Memory B cell (primary cell): ENCODE measurements at regions not wholly inside any gene's neighbourhood (a gene's known extent, or its start where the extent isn't known, plus 50 kb on each side); places are given as distances from the start of the nearest gene placed in this dataset.
A peak's percentile ranks its signal among the peaks of the same experiment; 100 is the strongest.
"Not testable (repeated sequence)": the region's sequence is repeated elsewhere in the genome, so short reads cannot be mapped to it uniquely, and the experiment has no call there.

Experiments
- ATAC-seq: fragments of 150-1000 bp; cut with Tn5 transposase; 2 replicates; pipeline ENCODE4 v1.10.0; 2021; ENCODE audit warnings: low read depth, mild to moderate bottlenecking, moderate library complexity
- DNase-seq, 2 donors: peaks; one replicate each; pipeline ENCODE4 v3.0.0; 2022; ENCODE audit warnings: low spot score in 2 of 2
- H3K27ac Mint-ChIP-seq: one replicate; pipeline ENCODE4 v1.8.0; 2022; ENCODE audit warnings: mild to moderate bottlenecking, moderate library complexity, mixed read lengths
- H3K27me3 Mint-ChIP-seq: one replicate; pipeline ENCODE4 v1.8.0; 2022; ENCODE audit warnings: mixed read lengths
- H3K36me3 Mint-ChIP-seq: one replicate; pipeline ENCODE4 v1.8.0; 2022; ENCODE audit warnings: mild to moderate bottlenecking, mixed read lengths
- H3K4me1 Mint-ChIP-seq: one replicate; pipeline ENCODE4 v1.8.0; 2022; ENCODE audit warnings: mixed read lengths
- H3K4me3 Mint-ChIP-seq: one replicate; pipeline ENCODE4 v1.8.0; 2022; ENCODE audit warnings: mild to moderate bottlenecking, moderate library complexity, mixed read lengths
- H3K9me3 Mint-ChIP-seq: one replicate; pipeline ENCODE4 v1.8.0; 2022; ENCODE audit warnings: mixed read lengths

DNA sequence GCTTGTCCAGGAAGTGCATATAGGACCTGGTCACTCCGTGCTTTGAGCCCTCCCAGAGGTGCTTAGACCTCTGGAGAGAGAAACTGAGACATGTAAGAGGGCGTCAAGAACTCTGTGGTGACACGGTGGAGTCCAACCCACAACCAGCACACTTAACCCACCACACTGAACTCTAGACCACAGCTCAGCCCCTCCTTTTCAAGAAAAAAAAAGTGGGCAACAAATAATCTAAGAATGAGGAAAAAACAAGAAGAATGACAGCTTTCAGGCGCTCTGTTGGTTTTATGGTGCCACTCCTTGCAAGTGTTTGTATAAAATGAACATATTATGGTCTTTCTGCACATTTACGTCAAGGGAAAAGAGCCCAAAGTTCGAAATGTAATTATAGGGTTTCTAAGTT lies 50.2 kb upstream of the SNAPC3 start:
- Mint-ChIP-seq H3K9me3 (peaks cover 1% of the 10 kb centered on the region), H3K4me3 (no peak overlapping the region), H3K27me3 (peaks cover 9% of the 10 kb centered on the region), H3K36me3 (peaks cover 2% of the 10 kb centered on the region), H3K4me1 (peaks cover 6% of the 10 kb centered on the region), H3K27ac (no peak overlapping the region)
- DNase-seq, result no peak
- no peak for ATAC-seq

- peaks cover 9% of the 10 kb centered on the region for H3K27me3 Mint-ChIP-seq
- H3K4me1 Mint-ChIP-seq, result peaks cover 6% of the 10 kb centered on the region
- H3K36me3 Mint-ChIP-seq, result peaks cover 2% of the 10 kb centered on the region
- H3K4me3 Mint-ChIP-seq, result no peak overlapping the region
- H3K9me3 Mint-ChIP-seq, result peaks cover 1% of the 10 kb centered on the region
- ATAC-seq (no peak), DNase-seq (no peak)
- no peak overlapping the region for H3K27ac Mint-ChIP-seq
Measured at GRCh38 chr9:15371448-15371845, 51.2 kb upstream of the SNAPC3 start.

DNA sequence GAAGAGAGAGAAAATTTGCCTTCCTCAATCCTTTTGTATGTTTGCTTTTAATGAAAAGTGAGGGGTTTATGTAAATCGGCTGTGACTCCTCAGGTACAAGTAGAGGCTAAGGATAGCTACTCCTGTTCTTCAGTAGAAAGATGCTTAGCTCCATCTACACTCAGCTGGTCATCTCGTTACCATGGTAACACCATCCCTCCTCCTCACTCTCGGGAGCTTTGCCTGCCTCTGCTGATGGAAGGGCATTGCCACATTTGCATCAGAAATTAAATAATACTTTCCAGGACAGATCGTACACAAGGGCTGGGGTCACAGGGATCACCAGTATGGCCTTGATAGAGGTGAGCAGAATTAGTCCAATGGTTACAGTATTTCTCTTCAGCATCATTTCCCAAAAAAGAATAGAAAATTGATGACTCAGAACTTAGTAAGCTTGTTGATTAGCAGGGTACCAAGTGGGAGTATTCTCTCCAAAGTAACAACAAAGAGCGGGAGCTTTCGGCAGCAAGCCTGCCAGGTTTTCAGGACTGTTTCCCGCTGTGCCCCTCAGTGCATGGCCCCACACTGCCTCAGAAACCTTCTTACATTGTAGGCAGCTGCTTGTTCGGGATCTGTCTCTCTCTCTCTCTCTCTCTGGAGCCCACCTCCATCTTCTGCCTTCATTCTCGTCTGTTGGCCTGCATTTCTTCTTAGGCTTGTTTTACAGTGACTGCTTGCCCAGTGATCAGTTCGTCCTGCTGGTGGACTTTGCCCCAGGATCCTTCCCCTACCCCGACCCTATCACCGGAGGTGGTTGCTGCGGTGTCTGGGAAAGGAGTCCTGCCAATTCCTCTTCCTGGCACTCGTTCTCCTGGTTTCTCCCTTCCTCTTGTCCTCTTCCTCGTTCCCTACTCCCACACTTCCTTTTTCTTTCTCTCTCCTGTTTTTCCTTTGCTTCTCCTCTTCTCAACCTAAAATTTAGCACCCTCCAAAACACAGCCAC lies 51.9 kb upstream of the SNAPC3 start:
- H3K4me3 Mint-ChIP-seq, result no peak overlapping the region

DNA sequence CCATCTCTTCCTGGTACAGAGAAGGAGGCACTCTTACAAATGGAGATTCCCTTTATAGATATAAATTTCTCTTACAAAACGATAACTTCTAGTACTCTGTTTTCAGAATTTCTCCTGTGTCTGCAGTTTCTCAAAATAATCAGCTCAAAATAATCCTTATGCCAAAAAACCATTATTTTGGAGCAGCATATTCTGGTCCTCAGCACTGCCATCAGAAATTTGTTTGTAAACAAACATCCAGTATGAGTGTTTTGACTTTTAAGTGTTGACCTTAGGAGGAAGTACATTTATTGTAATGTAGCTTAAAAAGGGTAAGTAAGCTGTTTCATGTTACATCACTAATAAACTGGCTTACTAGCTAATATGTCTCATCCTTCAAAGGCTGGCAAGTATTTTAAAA lies 52.8 kb upstream of the SNAPC3 start:
- H3K36me3 Mint-ChIP-seq, result peaks cover 2% of the 10 kb centered on the region
- H3K9me3 Mint-ChIP-seq, result no peaks in the 10 kb centered on the region
- peaks cover 7% of the 10 kb centered on the region for H3K27me3 Mint-ChIP-seq
- H3K4me3 Mint-ChIP-seq, result no peak overlapping the region
- ATAC-seq, result no peak
- no peak overlapping the region for H3K27ac Mint-ChIP-seq
- DNase-seq, result no peak
- peaks cover 6% of the 10 kb centered on the region for H3K4me1 Mint-ChIP-seq

More for the DNA sequence above, 51.9 kb upstream of the SNAPC3 start:
- Mint-ChIP-seq H3K9me3 (peaks cover 1% of the 10 kb centered on the region), H3K4me1 (peaks cover 6% of the 10 kb centered on the region), H3K27ac (no peak overlapping the region), H3K27me3 (peaks cover 9% of the 10 kb centered on the region), H3K36me3 (peaks cover 2% of the 10 kb centered on the region)
- ATAC-seq (no peak), DNase-seq (no peak)

- no peak for DNase-seq
- H3K36me3 Mint-ChIP-seq, result peaks cover 2% of the 10 kb centered on the region
- no peak overlapping the region for H3K27ac Mint-ChIP-seq
- H3K4me3 Mint-ChIP-seq, result no peak overlapping the region
- peaks cover 3% of the 10 kb centered on the region for H3K4me1 Mint-ChIP-seq
- H3K27me3 Mint-ChIP-seq, result peaks cover 7% of the 10 kb centered on the region
- no peaks in the 10 kb centered on the region for H3K9me3 Mint-ChIP-seq
- ATAC-seq, result no peak
Measured at GRCh38 chr9:15369238-15369637, 53.4 kb upstream of the SNAPC3 start.

GRCh38 chr9:15364975-15365553 lies 57.6 kb upstream of the SNAPC3 start:
- H3K9me3 Mint-ChIP-seq, ATAC-seq, H3K27ac Mint-ChIP-seq, H3K4me1 Mint-ChIP-seq, H3K36me3 Mint-ChIP-seq, H3K4me3 Mint-ChIP-seq, H3K27me3 Mint-ChIP-seq, DNase-seq: not testable (repeated sequence)

DNA sequence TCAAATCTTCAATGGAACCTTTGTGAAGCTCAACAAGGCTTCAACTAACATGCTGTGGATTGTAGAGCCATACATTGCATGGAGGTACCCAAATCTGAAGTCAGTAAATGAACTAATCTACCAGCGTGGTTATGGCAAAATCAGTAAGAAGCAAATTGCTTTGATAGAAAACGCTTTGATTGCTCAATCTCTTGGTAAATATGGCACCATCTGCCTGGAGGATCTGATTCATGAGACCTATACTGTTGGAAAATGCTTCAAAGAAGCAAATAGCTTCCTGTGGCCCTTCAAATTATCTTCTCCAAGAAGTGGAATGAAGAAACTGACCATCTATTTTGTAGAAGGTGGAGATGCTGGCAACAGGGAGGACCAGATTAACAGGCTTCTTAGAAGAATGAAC lies 54.7 kb upstream of the TTC39B start:
- Mint-ChIP-seq H3K4me1 (peaks cover 5% of the 10 kb centered on the region), H3K36me3 (no peaks in the 10 kb centered on the region), H3K27me3 (no peaks in the 10 kb centered on the region), H3K27ac (no peak overlapping the region), H3K4me3 (no peak overlapping the region), H3K9me3 (no peaks in the 10 kb centered on the region)
- DNase-seq, result no peak
- ATAC-seq, result no peak

DNA sequence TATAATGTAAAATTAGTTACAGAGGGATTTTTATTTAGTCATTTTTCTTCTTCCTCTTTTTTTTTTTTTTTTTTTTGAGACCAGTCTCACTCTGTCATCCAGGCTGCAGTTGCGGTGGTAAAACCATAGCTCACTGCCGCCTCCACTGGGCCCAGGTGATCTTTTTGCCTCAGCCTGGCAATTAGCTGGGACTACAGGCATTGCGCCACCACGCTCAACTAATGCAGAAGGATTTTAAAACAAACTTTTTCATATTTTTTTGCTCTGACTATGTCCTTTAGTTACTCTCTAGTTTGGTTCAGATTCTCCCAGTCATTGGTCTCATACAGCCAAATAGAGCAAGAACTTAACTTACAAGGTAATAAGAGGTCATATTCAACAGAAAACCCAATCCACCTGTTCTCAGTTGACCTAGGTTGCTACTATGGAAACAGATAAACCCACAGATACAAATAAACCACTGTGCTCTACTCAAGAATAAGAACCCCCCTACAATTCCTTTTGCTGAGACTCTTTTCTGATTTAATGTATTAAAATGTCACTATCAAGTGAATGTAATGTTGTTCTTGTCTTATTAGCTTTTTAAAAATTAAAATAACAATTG lies 50.1 kb upstream of the TTC39B start:
- Mint-ChIP-seq H3K4me3 (no peak overlapping the region), H3K4me1 (peaks cover 5% of the 10 kb centered on the region), H3K36me3 (no peaks in the 10 kb centered on the region), H3K9me3 (no peaks in the 10 kb centered on the region), H3K27me3 (no peaks in the 10 kb centered on the region), H3K27ac (no peak overlapping the region)
- peak; percentile 25 to 29 for DNase-seq
- peak; percentile 96 for ATAC-seq
